NCI-H2227 treated with DMSO at 0.1 percent for 48 hours (cell line): ENCODE measurements at regions not wholly inside any gene's neighbourhood (a gene's known extent, or its start where the extent isn't known, plus 50 kb on each side); places are given as distances from the start of the nearest gene placed in this dataset.
"Not testable (repeated sequence)": the region's sequence is repeated elsewhere in the genome, so short reads cannot be mapped to it uniquely, and the experiment has no call there.

ENCODE experiments used
- DNase-seq: peaks from one replicate; lab custom pipeline; 2025; lab: John Stamatoyannopoulos, UW

DNA sequence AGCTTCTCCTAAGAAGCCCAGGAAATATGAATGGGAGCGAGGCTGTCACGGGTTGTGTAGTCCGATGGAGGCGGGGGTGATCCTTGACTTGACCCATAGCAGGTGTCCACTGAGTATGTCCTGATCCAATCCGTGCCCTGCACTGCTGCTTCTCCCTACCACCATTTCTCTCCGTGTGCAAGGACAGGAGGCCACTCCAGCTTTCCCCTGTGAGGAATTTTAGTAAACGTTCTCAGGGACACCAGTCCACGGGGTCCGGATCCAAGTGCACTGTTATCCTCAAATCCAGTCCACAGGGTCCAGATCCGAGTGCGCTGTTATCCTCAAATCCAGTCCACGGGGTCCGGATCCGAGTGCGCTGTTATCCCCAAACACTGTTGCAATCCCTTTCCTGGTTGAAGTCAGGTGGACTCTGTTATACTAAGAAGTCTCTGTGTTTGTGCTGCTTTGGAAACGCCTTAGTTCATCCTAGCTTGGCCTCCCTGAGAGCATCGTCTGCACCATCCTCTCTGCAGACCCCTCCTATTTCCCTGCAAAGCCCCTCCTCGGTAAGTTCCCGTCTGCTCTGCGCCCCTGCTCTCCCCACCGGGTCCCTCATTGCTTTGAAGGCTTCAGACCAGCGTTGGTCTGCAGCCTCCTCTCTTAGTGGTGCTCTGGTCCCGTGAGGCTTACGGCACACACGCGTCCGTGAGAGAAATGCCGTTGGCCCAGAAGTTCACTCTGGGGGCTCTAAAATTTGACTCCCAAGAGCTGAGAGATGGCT, 303.5 kb downstream of the TEX29 start:
- DNase-seq = no peak

GRCh38 chr13:111625526-111626315, 305.3 kb downstream of the TEX29 start:
- no peak for DNase-seq

DNA sequence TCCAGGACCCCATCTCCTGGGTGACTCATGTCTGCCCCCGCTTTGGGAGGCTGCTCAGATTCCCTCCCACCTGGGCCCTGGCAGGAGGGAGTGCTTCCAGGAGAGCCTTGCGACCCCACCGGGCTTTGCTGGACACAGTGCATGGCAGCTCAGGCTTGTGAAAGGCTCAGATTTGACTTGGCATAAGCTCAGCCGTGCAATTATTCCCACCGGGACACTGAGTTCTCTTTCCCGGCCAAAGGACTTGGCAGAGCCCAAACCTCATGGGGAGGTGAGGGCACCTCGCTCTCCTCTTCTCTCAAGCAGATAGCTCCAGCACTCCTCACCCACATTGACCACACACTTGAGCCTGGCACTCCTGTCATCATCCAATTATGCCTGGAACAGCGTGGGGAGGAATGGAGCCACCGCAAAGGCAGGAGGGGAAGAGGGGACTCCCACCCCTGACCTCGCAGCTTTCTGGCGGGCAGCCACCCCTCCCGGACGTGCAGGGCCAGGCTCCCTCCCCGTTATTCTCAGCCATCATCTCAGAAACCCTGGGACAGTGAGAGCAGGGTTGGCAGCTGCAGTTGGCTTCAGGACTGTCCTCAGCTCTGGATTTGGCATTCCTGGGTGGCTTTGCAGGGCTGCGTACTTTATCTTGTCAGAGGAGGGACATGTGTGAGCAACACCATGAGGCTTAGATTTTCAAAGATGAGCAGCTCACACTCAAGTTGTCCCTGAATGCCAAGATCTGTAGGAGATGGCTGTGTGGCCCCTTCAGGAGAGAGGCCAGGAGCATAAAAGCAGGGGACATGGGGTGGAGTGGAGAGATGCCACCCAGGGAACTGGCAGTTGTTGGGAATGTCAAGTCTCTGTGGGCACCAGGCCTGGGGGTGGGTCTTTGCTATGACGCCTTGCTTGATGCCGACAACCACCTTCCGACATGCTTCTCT, 306.2 kb downstream of the TEX29 start:
- no peak for DNase-seq

- no peak for DNase-seq
Measured at GRCh38 chr13:111627596-111627995, 307.2 kb downstream of the TEX29 start.

- DNase-seq = no peak
Measured at GRCh38 chr13:111629016-111629415, 308.6 kb downstream of the TEX29 start.

GRCh38 chr13:111629457-111629856, 309.0 kb downstream of the TEX29 start:
- no peak for DNase-seq

DNA sequence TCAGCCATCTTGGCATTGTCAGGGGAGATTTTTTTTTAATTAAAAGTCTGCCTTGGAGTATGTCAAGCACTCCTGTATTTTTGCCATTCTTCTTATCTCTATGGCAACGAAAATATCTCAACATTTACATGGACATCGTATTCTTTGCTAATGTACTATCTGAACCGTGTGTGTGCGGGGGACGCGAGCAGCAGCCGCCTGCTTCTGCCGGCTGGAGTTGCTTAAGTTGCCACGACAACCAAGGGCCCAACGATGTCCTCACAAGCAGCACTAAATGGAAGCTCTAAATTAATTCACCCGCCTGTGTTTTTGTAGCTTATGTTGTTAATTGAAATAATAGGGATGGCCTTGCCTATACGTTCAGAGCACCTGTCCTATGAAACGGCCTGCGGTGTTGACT, 309.5 kb downstream of the TEX29 start:
- no peak for DNase-seq

DNA sequence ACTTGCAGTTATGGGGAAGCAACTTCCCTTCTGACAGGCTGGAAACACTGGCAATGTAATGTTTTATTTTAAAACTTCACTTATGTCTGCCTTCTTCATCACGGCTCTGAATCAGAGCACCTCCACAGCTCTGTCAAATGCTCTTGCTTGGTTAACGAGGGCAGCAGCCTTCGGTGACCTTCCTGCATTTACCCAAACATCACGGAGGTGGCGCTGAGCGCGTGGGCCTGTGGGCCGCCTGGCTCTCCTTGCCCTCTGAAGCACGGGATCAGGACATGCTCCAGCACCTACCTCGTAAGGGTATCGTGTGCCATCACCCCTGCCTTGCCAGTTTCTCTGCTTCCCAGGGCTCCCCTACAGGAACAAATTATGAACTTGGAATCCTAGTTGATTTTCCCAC, 310.0 kb downstream of the TEX29 start:
- no peak for DNase-seq

DNA sequence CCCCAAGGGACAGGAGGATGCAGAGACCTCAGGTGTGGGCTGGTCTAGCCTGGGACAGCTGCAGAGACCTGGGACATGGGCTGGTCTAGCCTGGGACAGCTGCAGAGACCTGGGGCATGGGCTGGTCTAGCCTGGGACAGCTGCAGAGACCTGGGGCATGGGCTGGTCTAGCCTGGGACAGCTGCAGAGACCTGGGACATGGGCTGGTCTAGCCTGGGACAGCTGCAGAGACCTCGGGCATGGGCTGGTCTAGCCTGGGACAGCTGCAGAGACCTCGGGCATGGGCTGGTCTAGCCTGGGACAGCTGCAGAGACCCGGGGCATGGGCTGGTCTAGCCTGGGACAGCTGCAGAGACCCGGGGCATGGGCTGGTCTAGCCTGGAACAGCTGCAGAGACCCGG, 310.8 kb downstream of the TEX29 start:
- not testable (repeated sequence) for DNase-seq

GRCh38 chr13:111632906-111633305, 312.5 kb downstream of the TEX29 start:
- peak; percentile 13 for DNase-seq

- no peak for DNase-seq
Measured at GRCh38 chr13:111633401-111633800, 313.0 kb downstream of the TEX29 start.

DNA sequence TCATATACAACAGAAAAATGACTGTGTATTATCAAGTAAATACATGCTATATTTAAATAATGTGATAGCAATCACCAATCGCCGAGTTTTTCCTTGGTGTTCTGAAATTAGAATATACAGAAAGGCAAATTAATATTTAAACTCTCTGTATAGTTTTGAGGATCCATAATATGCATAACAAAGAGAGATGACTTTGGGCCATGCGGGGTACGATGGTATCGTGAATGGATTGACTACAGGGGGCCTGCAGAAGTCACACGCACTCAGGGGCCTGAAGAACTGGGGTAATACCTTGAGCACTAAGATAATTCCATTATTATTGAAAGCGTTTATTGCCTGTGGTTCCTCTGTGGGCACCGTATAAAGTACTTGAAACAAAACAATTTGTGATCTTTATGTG, 314.0 kb downstream of the TEX29 start:
- no peak for DNase-seq

GRCh38 chr13:111636271-111636670, 315.8 kb downstream of the TEX29 start:
- DNase-seq = no peak

DNA sequence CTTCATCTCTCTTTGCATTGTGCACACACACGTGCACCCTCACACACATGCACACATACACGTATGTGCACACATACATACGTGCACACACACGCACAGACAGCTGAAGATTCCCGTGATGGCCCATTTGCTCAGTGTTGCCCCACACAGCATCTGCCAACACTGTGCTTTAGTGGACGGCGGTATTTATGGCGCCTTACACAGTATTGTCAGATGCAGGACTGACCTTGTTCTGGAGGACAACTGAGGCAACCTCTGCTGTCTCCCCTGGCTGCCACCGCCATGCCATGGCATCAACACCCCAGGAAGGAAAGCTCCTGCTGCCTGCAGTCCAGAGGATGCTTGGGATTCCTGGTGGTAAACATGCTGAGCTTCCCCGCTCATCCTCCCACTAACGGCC, 316.4 kb downstream of the TEX29 start:
- DNase-seq = no peak

DNA sequence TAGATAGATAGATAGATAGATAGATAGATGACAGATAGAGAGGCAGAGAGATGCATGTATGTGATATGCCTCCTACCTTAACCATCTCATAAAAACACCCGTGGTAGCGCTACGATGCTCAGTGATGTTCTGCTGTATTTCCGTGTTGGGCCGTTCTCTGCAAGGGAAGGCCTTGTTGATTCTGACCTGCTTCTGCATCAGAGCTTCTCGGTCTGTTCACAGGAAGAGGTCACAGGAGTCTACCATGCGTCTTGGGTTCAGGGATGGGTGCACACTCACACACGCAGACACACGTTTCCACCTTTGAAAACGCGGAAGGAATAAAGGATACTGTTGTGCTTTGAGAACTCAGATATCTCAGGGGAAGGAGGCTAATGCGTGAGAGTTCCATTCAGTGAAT, 316.9 kb downstream of the TEX29 start:
- DNase-seq = no peak

GRCh38 chr13:111638233-111638632, 317.8 kb downstream of the TEX29 start:
- DNase-seq = no peak

GRCh38 chr13:111639196-111639705, 318.8 kb downstream of the TEX29 start:
- no peak for DNase-seq

DNA sequence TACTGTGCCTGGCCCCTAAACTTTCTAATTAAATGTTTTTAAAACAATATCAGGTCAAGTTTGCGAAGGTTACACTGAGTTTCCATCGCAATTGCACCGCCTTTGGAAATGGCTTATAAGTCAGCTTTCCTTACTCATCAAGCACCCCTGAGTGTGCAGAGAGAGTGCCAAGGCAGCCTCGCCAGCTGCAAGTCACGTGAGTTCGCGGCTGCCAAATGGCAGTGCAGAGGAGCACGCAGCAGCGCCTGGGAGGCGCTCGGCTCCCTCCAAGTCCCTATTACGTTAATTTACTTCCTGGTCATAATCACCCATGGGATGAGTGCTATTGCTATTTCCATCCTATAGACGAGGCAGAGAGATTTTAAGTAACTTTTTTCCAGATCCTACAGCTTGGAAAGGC, 319.6 kb downstream of the TEX29 start:
- no peak for DNase-seq

GRCh38 chr13:111640476-111640875, 320.0 kb downstream of the TEX29 start:
- DNase-seq = no peak

- no peak for DNase-seq
Measured at GRCh38 chr13:111642156-111642767, 321.8 kb downstream of the TEX29 start.

DNA sequence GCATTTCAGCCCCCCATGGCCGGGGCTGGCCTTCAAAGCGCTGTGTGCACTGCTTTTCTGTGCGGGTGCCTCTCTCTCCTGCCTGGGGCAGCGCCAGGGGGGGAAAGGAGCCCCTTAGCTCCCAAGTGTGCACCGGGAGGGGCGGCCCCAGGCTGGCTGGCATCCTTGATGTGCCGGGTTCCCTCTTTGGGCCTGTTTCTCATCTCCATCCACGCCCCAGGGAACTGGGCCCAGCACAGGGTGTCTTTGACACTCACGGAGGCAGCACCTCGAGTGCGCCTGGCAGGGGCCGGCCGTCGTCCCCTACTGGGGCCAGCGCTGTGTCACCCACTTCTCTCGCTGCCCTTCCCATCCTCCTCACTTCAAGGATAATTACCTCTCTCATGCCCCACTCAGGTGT, 324.3 kb downstream of the TEX29 start:
- DNase-seq = no peak

DNA sequence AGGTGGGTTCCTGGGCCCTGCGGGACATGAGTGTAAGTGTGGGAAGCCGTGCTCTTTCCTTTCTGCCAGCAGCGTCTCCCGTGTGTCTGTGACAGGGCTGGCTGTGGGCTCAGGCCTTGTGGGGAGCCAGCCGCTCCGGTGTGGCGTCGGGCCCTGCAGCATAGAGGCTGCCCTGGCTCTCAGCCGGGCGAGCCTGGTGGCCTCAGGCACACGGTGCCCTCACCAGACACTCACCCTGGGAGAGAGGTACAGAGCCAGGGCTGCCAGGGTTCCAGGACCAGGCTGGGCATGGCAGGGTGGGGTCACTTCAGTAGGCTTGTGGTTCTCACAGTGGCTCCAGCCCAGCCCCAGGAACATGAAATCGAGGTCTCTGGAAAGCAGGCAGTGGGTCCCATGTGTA, 324.8 kb downstream of the TEX29 start:
- no peak for DNase-seq
